KMS-11 (cell line): ENCODE measurements at regions not wholly inside any gene's neighbourhood (a gene's known extent, or its start where the extent isn't known, plus 50 kb on each side); places are given as distances from the start of the nearest gene placed in this dataset.
"Not testable (repeated sequence)": the region's sequence is repeated elsewhere in the genome, so short reads cannot be mapped to it uniquely, and the experiment has no call there.

ENCODE experiments used
- H2AFZ ChIP-seq: fragments of 200-600 bp; sonication (generic); 2 replicates; pipeline ENCODE4 v1.6.1; 2016; ENCODE audit warnings: antibody characterized with exemption, mixed run types, low read depth
- H3K27ac ChIP-seq: fragments of 200-600 bp; sonication (generic); 2 replicates; pipeline ENCODE4 v1.6.1; 2016; ENCODE audit warnings: mild to moderate bottlenecking, mixed run types
- H3K27me3 ChIP-seq: fragments of 200-600 bp; sonication (generic); 2 replicates; pipeline ENCODE4 v1.6.1; 2017; ENCODE audit warnings: mild to moderate bottlenecking, low read depth, mixed run types, moderate library complexity; ENCODE audit not compliant: insufficient read depth
- H3K36me3 ChIP-seq: fragments of 200-600 bp; sonication (generic); 2 replicates; pipeline ENCODE4 v1.6.1; 2017; ENCODE audit warnings: mild to moderate bottlenecking, mixed run types; ENCODE audit not compliant: insufficient read depth
- H3K4me1 ChIP-seq: fragments of 200-600 bp; sonication (generic); 2 replicates; pipeline ENCODE4 v1.6.1; 2016; ENCODE audit warnings: mild to moderate bottlenecking, low read depth, mixed run types; ENCODE audit not compliant: poor library complexity, severe bottlenecking
- H3K4me2 ChIP-seq: fragments of 200-600 bp; sonication (generic); 2 replicates; pipeline ENCODE4 v1.7.0; 2016; ENCODE audit warnings: mild to moderate bottlenecking, mixed run types
- H3K4me3 ChIP-seq: fragments of 200-600 bp; sonication (generic); IDR thresholded peaks from 2 replicates; pipeline ENCODE4 v1.6.1; 2017; ENCODE audit warnings: low read depth, low read length, mixed read lengths; ENCODE audit not compliant: insufficient read depth
- H3K79me2 ChIP-seq: fragments of 200-600 bp; sonication (generic); 2 replicates; pipeline ENCODE4 v1.6.1; 2016; ENCODE audit warnings: low read depth, mixed run types; ENCODE audit not compliant: insufficient read depth
- H3K9ac ChIP-seq: fragments of 200-600 bp; sonication (generic); 2 replicates; pipeline ENCODE4 v1.6.1; 2016; ENCODE audit warnings: mild to moderate bottlenecking, mixed run types
- H4K20me1 ChIP-seq: fragments of 200-600 bp; sonication (generic); 2 replicates; pipeline ENCODE4 v1.6.1; 2016; ENCODE audit warnings: mild to moderate bottlenecking, mixed run types; ENCODE audit not compliant: insufficient read depth
- TF ChIP-seq, protein P1 (sequence below): fragments of 200-600 bp; sonication (generic); conservative IDR thresholded peaks from 2 replicates; pipeline ENCODE4 v1.6.1; 2017; ENCODE audit warnings: low read depth, mild to moderate bottlenecking, antibody characterized with exemption, low read length, moderate library complexity, mixed read lengths

- TF ChIP-seq, protein P1, sequence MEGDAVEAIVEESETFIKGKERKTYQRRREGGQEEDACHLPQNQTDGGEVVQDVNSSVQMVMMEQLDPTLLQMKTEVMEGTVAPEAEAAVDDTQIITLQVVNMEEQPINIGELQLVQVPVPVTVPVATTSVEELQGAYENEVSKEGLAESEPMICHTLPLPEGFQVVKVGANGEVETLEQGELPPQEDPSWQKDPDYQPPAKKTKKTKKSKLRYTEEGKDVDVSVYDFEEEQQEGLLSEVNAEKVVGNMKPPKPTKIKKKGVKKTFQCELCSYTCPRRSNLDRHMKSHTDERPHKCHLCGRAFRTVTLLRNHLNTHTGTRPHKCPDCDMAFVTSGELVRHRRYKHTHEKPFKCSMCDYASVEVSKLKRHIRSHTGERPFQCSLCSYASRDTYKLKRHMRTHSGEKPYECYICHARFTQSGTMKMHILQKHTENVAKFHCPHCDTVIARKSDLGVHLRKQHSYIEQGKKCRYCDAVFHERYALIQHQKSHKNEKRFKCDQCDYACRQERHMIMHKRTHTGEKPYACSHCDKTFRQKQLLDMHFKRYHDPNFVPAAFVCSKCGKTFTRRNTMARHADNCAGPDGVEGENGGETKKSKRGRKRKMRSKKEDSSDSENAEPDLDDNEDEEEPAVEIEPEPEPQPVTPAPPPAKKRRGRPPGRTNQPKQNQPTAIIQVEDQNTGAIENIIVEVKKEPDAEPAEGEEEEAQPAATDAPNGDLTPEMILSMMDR, result no peak
- Histone ChIP-seq H4K20me1 (no peaks in the 10 kb centered on the region), H3K4me3 (no peak overlapping the region), H2AFZ (no peak overlapping the region), H3K4me2 (no peak overlapping the region), H3K4me1 (no peaks in the 10 kb centered on the region), H3K27ac (no peak overlapping the region), H3K9ac (no peak overlapping the region), H3K36me3 (no peaks in the 10 kb centered on the region), H3K27me3 (no peaks in the 10 kb centered on the region), H3K79me2 (no peaks in the 10 kb centered on the region)
Measured at GRCh38 chr6:137552146-137552545, 58.0 kb upstream of the OLIG3 start.

GRCh38 chr6:137552809-137553208, 58.6 kb upstream of the OLIG3 start:
- no peaks in the 10 kb centered on the region for H3K36me3 ChIP-seq
- H3K27me3 ChIP-seq, result no peaks in the 10 kb centered on the region
- H3K79me2 ChIP-seq, result no peaks in the 10 kb centered on the region
- H3K4me3 ChIP-seq, result no peak overlapping the region
- no peak overlapping the region for H3K27ac ChIP-seq
- H3K4me1 ChIP-seq, result no peaks in the 10 kb centered on the region
- no peak overlapping the region for H3K4me2 ChIP-seq
- no peaks in the 10 kb centered on the region for H4K20me1 ChIP-seq
- H2AFZ ChIP-seq, result no peak overlapping the region
- H3K9ac ChIP-seq, result no peak overlapping the region
- TF ChIP-seq, protein P1, result no peak

DNA sequence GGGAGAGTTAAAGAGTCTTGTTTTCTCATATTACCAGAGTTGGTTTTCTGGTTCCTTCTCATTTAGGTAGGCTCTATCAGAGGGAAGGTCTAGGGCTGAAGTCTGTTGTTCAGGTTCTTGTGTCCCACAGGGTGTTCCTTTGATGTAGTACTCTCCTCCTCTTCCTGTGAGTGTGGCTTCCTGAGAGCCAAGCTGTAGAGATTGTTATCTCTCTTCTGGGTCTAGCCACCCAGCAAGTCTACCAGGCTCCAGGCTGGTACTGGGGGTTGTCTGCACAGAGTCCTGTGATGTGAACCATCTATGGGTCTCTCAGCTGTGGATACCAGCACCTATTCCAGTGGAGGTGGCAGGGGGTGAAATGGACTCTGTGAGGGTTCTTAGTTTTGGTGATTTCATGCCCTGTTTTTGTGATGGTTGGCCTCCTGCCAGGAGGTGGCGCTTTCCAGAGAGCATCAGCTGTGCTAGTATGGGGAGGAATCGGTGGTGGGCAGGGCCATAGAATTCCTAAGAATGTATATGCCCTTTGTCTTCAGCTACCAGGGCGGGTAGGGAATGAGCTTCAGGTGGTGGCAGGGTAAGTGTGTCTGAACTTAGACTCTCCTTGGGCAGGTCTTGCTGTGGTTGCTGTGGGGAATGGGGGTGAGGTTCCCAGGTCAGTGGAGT, 65.5 kb upstream of the OLIG3 start:
- not testable (repeated sequence) for H3K36me3 ChIP-seq, H3K9ac ChIP-seq, H4K20me1 ChIP-seq, H3K27me3 ChIP-seq, H3K4me2 ChIP-seq, H2AFZ ChIP-seq, H3K4me1 ChIP-seq, H3K4me3 ChIP-seq, H3K79me2 ChIP-seq, H3K27ac ChIP-seq

DNA sequence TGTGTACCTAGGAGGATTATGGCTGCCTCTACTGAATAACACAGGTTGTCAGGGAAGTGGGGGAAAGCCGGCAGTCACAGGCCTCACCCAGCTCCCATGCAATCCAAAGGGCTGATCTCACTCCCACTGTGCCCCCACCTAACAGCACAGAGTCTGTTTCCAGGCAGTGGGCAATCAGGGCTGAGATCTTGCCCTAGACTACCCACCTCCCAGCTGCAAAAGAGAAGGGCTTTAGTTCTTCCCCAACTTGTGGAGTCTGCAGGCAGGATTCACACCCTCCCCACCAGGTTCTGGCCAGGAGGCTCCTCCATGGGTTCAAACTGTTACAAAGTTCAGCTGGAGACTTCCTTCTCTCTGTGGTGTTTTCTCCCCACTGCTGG, 66.0 kb upstream of the OLIG3 start:
- Histone ChIP-seq H3K4me3 (no peak overlapping the region), H3K27me3 (no peaks in the 10 kb centered on the region), H3K4me1 (no peaks in the 10 kb centered on the region), H3K27ac (no peak overlapping the region), H3K36me3 (no peaks in the 10 kb centered on the region), H2AFZ (no peak overlapping the region), H3K4me2 (no peak overlapping the region), H3K79me2 (no peaks in the 10 kb centered on the region), H4K20me1 (no peaks in the 10 kb centered on the region), H3K9ac (no peak overlapping the region)
- TF ChIP-seq, protein P1, result no peak

DNA sequence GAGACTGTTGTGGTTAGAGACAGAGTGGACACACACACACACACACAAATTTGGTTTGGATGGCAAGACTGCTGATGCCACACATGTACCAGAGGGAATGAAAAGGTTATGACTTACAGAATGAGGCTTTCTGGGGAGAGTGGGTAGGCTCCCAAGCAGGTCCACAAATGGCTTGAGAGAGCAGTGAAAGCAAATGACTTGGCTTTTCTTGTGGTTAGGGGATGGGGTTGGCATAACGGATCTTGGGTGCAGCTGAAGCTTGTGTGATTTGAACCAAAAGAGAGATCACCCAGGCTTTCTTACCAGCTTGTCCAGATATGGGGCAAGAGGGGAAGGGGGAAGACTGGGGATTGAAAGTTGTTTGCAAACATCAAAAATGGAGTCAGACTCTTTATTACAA, 73.9 kb upstream of the OLIG3 start:
- H3K36me3 ChIP-seq, result no peaks in the 10 kb centered on the region
- H3K4me2 ChIP-seq, result no peak overlapping the region
- no peaks in the 10 kb centered on the region for H4K20me1 ChIP-seq
- no peaks in the 10 kb centered on the region for H3K27me3 ChIP-seq
- no peak overlapping the region for H3K9ac ChIP-seq
- H2AFZ ChIP-seq, result no peak overlapping the region
- no peaks in the 10 kb centered on the region for H3K4me1 ChIP-seq
- no peaks in the 10 kb centered on the region for H3K79me2 ChIP-seq
- H3K27ac ChIP-seq, result no peak overlapping the region
- H3K4me3 ChIP-seq, result no peak overlapping the region
- TF ChIP-seq, protein P1, result no peak
